Glutamatergic neuron (in vitro differentiated cells): ENCODE measurements at regions not wholly inside any gene's neighbourhood (a gene's known extent, or its start where the extent isn't known, plus 50 kb on each side); places are given as distances from the start of the nearest gene placed in this dataset.

Experiments used
- DNase-seq: peaks from one replicate; pipeline ENCODE4 v3.0.0; 2022
- H3K27ac Mint-ChIP-seq: one replicate; pipeline ENCODE4 v1.8.0; 2020; ENCODE audit warnings: mild to moderate bottlenecking, mixed read lengths, inconsistent platforms; ENCODE audit not compliant: unreplicated experiment
- H3K27me3 Mint-ChIP-seq: one replicate; pipeline ENCODE4 v1.8.0; 2020; ENCODE audit warnings: mild to moderate bottlenecking, moderate library complexity, mixed read lengths, inconsistent platforms; ENCODE audit not compliant: unreplicated experiment
- H3K36me3 Mint-ChIP-seq: one replicate; pipeline ENCODE4 v1.8.0; 2020; ENCODE audit warnings: mild to moderate bottlenecking, mixed read lengths, inconsistent platforms; ENCODE audit not compliant: unreplicated experiment
- H3K4me1 Mint-ChIP-seq: one replicate; pipeline ENCODE4 v1.8.0; 2020; ENCODE audit warnings: mild to moderate bottlenecking, low read depth, mixed read lengths, inconsistent platforms; ENCODE audit not compliant: unreplicated experiment
- H3K4me3 Mint-ChIP-seq: one replicate; pipeline ENCODE4 v1.8.0; 2020; ENCODE audit warnings: mild to moderate bottlenecking, mixed read lengths, inconsistent platforms; ENCODE audit not compliant: unreplicated experiment
- H3K9me3 Mint-ChIP-seq: one replicate; pipeline ENCODE4 v1.8.0; 2020; ENCODE audit warnings: mild to moderate bottlenecking, moderate library complexity, mixed read lengths, inconsistent platforms; ENCODE audit not compliant: unreplicated experiment
- TF ChIP-seq, protein P1 (sequence below): fragments of 200-600 bp; sonication (generic); IDR thresholded peaks from one replicate; pipeline ENCODE4 v1.5.0; 2021; ENCODE audit not compliant: partially characterized antibody, unreplicated experiment

DNA sequence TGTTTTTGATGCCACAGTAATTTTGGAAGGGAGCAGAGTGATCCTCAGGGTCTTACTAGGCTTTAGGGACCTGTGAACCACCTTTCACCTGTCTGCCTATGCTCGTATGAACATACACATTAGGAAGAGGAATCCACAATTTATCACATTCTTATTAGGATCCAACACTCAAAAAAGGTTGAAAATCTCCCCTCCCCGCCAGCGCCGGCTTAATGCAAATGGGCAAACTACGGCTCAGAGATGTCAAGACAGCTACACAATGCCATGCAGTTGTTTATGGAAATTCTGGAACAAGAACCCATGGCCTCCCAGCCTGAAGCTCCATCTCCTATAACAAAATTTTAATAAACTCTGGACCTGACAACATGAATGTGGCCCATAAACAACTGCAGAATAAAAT is 375.9 kb upstream of the ACVR2A start:
- H3K27ac Mint-ChIP-seq: no peak overlapping the region
- H3K9me3 Mint-ChIP-seq: peaks cover 5% of the 10 kb centered on the region
- peaks cover 6% of the 10 kb centered on the region for H3K27me3 Mint-ChIP-seq
- H3K36me3 Mint-ChIP-seq: no peaks in the 10 kb centered on the region
- TF ChIP-seq, protein P1, sequence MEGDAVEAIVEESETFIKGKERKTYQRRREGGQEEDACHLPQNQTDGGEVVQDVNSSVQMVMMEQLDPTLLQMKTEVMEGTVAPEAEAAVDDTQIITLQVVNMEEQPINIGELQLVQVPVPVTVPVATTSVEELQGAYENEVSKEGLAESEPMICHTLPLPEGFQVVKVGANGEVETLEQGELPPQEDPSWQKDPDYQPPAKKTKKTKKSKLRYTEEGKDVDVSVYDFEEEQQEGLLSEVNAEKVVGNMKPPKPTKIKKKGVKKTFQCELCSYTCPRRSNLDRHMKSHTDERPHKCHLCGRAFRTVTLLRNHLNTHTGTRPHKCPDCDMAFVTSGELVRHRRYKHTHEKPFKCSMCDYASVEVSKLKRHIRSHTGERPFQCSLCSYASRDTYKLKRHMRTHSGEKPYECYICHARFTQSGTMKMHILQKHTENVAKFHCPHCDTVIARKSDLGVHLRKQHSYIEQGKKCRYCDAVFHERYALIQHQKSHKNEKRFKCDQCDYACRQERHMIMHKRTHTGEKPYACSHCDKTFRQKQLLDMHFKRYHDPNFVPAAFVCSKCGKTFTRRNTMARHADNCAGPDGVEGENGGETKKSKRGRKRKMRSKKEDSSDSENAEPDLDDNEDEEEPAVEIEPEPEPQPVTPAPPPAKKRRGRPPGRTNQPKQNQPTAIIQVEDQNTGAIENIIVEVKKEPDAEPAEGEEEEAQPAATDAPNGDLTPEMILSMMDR: no peak
- H3K4me1 Mint-ChIP-seq: peaks cover 37% of the 10 kb centered on the region
- DNase-seq: no peak
- no peak overlapping the region for H3K4me3 Mint-ChIP-seq

DNA sequence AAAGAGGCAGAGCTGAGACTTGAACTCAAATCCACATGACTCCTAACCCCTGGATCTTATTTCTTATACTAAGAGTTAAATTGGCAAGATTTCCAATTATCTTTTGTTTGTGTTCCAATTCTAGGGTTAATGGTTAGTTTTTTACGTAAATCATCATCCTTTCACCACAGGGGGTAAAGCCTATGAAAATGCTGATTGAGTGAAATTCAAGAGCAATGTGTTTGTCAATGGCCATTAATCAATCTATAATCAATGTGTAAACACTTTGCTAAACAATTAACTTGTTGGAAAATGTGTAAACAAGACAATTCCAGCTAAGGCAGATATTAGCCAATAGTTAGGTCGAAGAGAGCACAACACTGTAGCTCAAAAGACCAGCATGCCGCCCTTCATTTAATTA is 376.5 kb upstream of the ACVR2A start:
- H3K27ac Mint-ChIP-seq: no peak overlapping the region
- H3K4me1 Mint-ChIP-seq: peaks cover 42% of the 10 kb centered on the region
- no peaks in the 10 kb centered on the region for H3K36me3 Mint-ChIP-seq
- H3K27me3 Mint-ChIP-seq: peaks cover 6% of the 10 kb centered on the region
- no peak overlapping the region for H3K4me3 Mint-ChIP-seq
- TF ChIP-seq, protein P1: no peak
- no peak for DNase-seq
- peaks cover 5% of the 10 kb centered on the region for H3K9me3 Mint-ChIP-seq

DNA sequence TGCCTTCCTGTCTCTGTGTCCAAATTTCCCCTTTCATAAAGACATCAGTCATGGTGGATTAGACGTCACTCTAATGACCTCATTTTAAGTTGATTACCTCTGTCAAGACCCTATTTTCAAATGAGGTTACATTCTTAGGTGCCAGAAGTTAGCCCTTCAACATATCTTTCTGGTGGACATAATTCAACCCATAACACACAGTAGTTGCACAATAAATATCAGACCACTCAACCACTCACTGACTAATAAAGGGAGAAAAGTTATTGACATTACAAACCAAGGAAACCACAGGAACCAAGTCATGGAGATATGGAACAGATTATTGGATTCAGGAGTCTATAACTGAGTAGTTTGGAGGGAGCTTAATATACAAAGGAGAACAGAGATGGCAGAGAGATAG is 377.4 kb upstream of the ACVR2A start:
- TF ChIP-seq, protein P1: no peak
- Mint-ChIP-seq H3K36me3 (no peaks in the 10 kb centered on the region), H3K9me3 (peaks cover 5% of the 10 kb centered on the region), H3K27me3 (peaks cover 6% of the 10 kb centered on the region), H3K27ac (no peak overlapping the region), H3K4me1 (peaks cover 41% of the 10 kb centered on the region), H3K4me3 (no peak overlapping the region)
- DNase-seq: no peak

DNA sequence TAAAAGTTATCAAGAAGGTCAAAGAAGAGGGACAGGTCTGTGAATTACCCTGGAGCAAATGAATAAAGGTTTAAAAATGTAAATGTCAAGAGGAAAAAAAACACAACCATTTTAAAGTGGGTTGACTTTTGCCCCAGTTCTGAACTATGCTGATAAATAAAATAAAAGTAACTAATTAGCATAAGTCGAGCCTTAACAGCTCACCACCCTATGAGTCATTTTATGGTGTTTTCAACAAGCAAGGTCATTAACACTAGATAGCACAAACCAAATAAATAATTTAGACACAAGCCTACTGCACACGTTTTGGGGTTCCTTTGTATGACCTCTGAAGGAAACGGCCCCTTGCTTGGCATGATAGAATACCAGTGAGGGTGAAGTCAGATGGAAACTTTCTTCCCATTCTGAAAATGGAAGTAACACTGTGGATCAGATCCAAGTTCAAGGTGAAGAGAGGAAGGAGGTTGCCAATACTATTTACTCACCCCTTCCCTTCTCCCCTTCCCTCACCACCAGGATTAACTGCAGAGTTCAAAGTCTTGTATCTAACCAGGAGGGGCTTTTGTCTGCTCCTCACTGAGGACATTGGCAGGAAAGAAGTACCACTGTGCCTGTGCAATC is 380.0 kb upstream of the ACVR2A start:
- DNase-seq: no peak
- Mint-ChIP-seq H3K4me1 (peaks cover 24% of the 10 kb centered on the region), H3K9me3 (peaks cover 2% of the 10 kb centered on the region), H3K27me3 (no peaks in the 10 kb centered on the region), H3K27ac (no peak overlapping the region), H3K36me3 (no peaks in the 10 kb centered on the region), H3K4me3 (no peak overlapping the region)
- TF ChIP-seq, protein P1: no peak

DNA sequence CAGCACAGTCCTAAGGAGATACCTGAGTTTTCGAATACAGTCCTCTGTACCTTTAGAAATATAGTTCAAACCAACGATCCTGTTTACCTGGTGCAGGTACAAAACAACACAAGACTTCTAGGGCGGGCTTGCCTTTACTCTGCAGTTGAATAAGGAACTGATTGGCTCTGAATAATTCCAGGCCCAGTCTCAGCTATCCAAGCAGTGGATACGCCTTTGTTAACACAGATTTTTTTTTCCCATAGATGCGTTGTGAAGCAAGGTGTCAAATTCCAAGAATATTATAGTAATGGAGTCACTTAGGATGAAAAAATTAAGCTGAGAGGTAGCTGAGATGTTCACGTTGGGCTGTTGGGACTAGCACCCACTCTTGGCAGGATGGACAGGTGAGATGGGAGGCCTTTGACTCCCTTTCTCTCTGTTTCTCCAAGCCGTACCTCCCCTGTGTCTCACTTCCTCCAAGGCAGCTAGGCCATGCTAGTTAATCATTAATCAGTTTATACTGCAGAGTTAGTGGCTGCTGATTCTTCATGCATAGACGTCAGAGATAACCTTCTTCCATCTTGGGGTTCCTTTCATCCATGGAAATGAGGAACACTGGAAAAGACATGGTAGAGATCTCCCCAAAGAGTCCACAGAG is 380.8 kb upstream of the ACVR2A start:
- no peak overlapping the region for H3K27ac Mint-ChIP-seq
- peaks cover 20% of the 10 kb centered on the region for H3K4me1 Mint-ChIP-seq
- DNase-seq: no peak
- H3K9me3 Mint-ChIP-seq: no peaks in the 10 kb centered on the region
- peaks cover 2% of the 10 kb centered on the region for H3K27me3 Mint-ChIP-seq
- no peak overlapping the region for H3K4me3 Mint-ChIP-seq
- no peaks in the 10 kb centered on the region for H3K36me3 Mint-ChIP-seq
- TF ChIP-seq, protein P1: no peak
